Panc1 (cell line): ENCODE measurements at regions not wholly inside any gene's neighbourhood (a gene's known extent, or its start where the extent isn't known, plus 50 kb on each side); places are given as distances from the start of the nearest gene placed in this dataset.

Experiments
- ATAC-seq: fragments of 200-7000 bp; cut with Tn5 transposase; 2 replicates; pipeline ENCODE4 v1.9.1; 2020; ENCODE audit warnings: mild to moderate bottlenecking, moderate library complexity
- BruUV-seq: library from RNA; stranded (reverse); fragments of 400-500 nt; replicated peaks from 2 replicates; lab custom pipeline; 2021; lab: Mats Ljungman, UMichigan
- CTCF ChIA-PET: fragments of 300-600 bp; sonication (Branson Sonifier 250); formaldehyde crosslinking; loops from one replicate; lab custom pipeline; 2022; ENCODE audit warnings: antibody characterized with exemption; lab: Charles Lee
- POLR2A ChIA-PET: fragments of 300-600 bp; sonication (Branson Sonifier 250); formaldehyde crosslinking; loops from one replicate; lab custom pipeline; 2022; ENCODE audit warnings: antibody characterized with exemption; lab: Charles Lee
- DNase-seq: peaks from one replicate; pipeline ENCODE4 v3.0.0-alpha.2; 2010; ENCODE audit warnings: low read depth, low spot score
- H3K27ac ChIP-seq: 2 replicates; pipeline ENCODE4 v1.5.1; 2011; ENCODE audit warnings: mild to moderate bottlenecking, low read length, inconsistent platforms
- H3K27me3 ChIP-seq: fragments of 200-500 bp; sonication (Bioruptor generic); 2 replicates; pipeline ENCODE4 v1.6.0; 2014; ENCODE audit warnings: low read length, inconsistent platforms; ENCODE audit not compliant: control insufficient read depth, insufficient read depth
- H3K36me3 ChIP-seq: fragments of 200-500 bp; sonication (Bioruptor generic); 2 replicates; pipeline ENCODE4 v1.5.1; 2014; ENCODE audit warnings: inconsistent platforms, mild to moderate bottlenecking, low read length, moderate library complexity; ENCODE audit not compliant: control insufficient read depth, insufficient read depth
- H3K4me1 ChIP-seq: 2 replicates; pipeline ENCODE4 v1.5.1; 2011; ENCODE audit warnings: inconsistent platforms, mild to moderate bottlenecking, low read length, moderate library complexity; ENCODE audit not compliant: control insufficient read depth, insufficient read depth
- H3K4me3 ChIP-seq, 2 experiments: 2 replicates each; pipeline ENCODE4 v1.5.1; 2011 to 2012; ENCODE audit warnings: low read depth in 2 of 2, low read length in 2 of 2, mild to moderate bottlenecking in 2 of 2, inconsistent platforms in 1 of 2, moderate library complexity in 1 of 2
- H3K9me3 ChIP-seq: fragments of 200-500 bp; sonication (Bioruptor generic); 2 replicates; pipeline ENCODE4 v1.5.1; 2014; ENCODE audit warnings: low read depth, mild to moderate bottlenecking, inconsistent platforms, low read length, moderate library complexity; ENCODE audit not compliant: control insufficient read depth, insufficient read depth
- POLR2AphosphoS5 ChIP-seq: IDR thresholded peaks from 2 replicates; pipeline ENCODE4 v1.6.1; 2012; ENCODE audit warnings: mild to moderate bottlenecking, low read depth, low read length, moderate library complexity
- SIN3A ChIP-seq: IDR thresholded peaks from 2 replicates; pipeline ENCODE4 v1.6.1; 2012; ENCODE audit warnings: low read depth, mild to moderate bottlenecking, low read length, moderate library complexity, borderline replicate concordance; ENCODE audit not compliant: insufficient read depth
- TCF7L2 ChIP-seq: IDR thresholded peaks from 2 replicates; pipeline ENCODE4 v1.6.1; 2011; ENCODE audit warnings: mild to moderate bottlenecking, low read depth, low read length, inconsistent platforms
- in situ Hi-C: cut with HindIII; loops from 2 replicates; pipeline ENCODE4 v1.10.0; 2016; ENCODE audit warnings: low sequenced_read_pairs, low pct_unique_long_range_greater_than_20kb
- intact Hi-C: fragments of 100-400 bp; cut with micrococcal nuclease; formaldehyde crosslinking; loops from one replicate; pipeline ENCODE4 v1.10.0; 2022; ENCODE audit not compliant: unreplicated experiment
- TF ChIP-seq, protein P1 (sequence below), 2 experiments: IDR thresholded peaks; 2 replicates each; pipeline ENCODE4 v1.6.1; 2011 to 2012; ENCODE audit warnings: low read depth in 2 of 2, control low read depth in 1 of 2, low read length in 1 of 2, mild to moderate bottlenecking in 1 of 2, moderate library complexity in 1 of 2; ENCODE audit not compliant: insufficient read depth in 1 of 2
- TF ChIP-seq, protein P2 (sequence below): fragments of 450-650 bp; IDR thresholded peaks from 2 replicates; pipeline ENCODE4 v1.5.1; 2017; ENCODE audit warnings: mild to moderate bottlenecking

DNA sequence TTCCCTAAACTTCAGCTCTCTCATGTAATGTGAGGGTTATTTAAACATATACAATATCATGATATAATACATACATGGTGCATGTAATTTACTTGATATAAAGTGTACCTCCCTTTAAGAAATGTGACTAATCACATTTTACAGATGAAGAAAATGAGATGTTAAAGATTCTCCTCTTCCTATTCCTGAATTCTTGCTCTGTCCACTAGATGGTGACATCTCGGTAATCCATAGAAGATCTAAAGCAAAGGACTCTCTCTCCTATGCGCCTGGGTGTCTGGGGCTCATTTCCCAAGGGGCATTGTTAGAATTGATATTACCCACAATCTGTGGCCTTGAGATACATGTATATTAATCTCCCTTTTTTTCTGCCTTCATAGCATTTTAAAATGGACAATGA is 804.9 kb downstream of the RAB28 start:
- Histone ChIP-seq H3K36me3 (no peaks in the 10 kb centered on the region), H3K27ac (no peak overlapping the region), H3K4me3 (no peak overlapping the region), H3K9me3 (peaks cover 1% of the 10 kb centered on the region; the same call in 1 of the 2 replicates), H3K4me1 (no peaks in the 10 kb centered on the region), H3K27me3 (no peaks in the 10 kb centered on the region)
- DNase-seq (no peak), ATAC-seq (no peak)
- TF ChIP-seq TCF7L2 (no peak), SIN3A (no peak)
- TF ChIP-seq, protein P1, sequence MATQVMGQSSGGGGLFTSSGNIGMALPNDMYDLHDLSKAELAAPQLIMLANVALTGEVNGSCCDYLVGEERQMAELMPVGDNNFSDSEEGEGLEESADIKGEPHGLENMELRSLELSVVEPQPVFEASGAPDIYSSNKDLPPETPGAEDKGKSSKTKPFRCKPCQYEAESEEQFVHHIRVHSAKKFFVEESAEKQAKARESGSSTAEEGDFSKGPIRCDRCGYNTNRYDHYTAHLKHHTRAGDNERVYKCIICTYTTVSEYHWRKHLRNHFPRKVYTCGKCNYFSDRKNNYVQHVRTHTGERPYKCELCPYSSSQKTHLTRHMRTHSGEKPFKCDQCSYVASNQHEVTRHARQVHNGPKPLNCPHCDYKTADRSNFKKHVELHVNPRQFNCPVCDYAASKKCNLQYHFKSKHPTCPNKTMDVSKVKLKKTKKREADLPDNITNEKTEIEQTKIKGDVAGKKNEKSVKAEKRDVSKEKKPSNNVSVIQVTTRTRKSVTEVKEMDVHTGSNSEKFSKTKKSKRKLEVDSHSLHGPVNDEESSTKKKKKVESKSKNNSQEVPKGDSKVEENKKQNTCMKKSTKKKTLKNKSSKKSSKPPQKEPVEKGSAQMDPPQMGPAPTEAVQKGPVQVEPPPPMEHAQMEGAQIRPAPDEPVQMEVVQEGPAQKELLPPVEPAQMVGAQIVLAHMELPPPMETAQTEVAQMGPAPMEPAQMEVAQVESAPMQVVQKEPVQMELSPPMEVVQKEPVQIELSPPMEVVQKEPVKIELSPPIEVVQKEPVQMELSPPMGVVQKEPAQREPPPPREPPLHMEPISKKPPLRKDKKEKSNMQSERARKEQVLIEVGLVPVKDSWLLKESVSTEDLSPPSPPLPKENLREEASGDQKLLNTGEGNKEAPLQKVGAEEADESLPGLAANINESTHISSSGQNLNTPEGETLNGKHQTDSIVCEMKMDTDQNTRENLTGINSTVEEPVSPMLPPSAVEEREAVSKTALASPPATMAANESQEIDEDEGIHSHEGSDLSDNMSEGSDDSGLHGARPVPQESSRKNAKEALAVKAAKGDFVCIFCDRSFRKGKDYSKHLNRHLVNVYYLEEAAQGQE (IDR thresholded peaks at IDR 0.05; ENCODE audit: insufficient read depth in 1 of 2, low read depth in 2 of 2, low read length in 1 of 2) = no peak
- TF ChIP-seq, protein P2, sequence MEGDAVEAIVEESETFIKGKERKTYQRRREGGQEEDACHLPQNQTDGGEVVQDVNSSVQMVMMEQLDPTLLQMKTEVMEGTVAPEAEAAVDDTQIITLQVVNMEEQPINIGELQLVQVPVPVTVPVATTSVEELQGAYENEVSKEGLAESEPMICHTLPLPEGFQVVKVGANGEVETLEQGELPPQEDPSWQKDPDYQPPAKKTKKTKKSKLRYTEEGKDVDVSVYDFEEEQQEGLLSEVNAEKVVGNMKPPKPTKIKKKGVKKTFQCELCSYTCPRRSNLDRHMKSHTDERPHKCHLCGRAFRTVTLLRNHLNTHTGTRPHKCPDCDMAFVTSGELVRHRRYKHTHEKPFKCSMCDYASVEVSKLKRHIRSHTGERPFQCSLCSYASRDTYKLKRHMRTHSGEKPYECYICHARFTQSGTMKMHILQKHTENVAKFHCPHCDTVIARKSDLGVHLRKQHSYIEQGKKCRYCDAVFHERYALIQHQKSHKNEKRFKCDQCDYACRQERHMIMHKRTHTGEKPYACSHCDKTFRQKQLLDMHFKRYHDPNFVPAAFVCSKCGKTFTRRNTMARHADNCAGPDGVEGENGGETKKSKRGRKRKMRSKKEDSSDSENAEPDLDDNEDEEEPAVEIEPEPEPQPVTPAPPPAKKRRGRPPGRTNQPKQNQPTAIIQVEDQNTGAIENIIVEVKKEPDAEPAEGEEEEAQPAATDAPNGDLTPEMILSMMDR = peak; percentile 26; the same call in 1 of the 2 replicates
- ChIA-PET CTCF (no interaction called here), POLR2A (no interaction called here)
- in situ Hi-C loops = no loop called here
- intact Hi-C loops = no loop called here
- no TSS peak for BruUV-seq

DNA sequence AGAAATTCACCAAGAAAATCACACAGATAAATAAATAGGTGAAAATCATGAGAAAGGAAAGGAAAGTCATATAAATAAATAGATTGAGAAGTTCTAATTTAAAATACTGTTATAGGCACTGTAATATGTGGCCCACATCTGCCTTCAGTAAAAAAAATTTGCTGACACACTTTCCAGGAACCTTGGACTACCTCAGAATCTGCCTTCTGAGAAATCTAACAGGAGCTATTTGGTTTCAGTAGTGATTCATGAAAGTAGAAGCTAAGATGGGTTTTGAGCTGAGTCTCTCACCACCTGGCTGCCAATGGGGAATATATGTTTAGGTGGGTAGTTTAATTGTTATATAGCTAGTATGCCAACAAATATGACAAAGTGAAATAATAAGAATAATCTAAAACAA is 810.0 kb downstream of the RAB28 start:
- no TSS peak for BruUV-seq
- CTCF ChIA-PET = no interaction called here
- no peak for DNase-seq
- H3K9me3 ChIP-seq = peaks cover 3% of the 10 kb centered on the region; the same call in 1 of the 2 replicates
- H3K4me3 ChIP-seq = no peak overlapping the region
- H3K27me3 ChIP-seq = no peaks in the 10 kb centered on the region
- H3K27ac ChIP-seq = no peak overlapping the region
- no peak for TF ChIP-seq TCF7L2
- TF ChIP-seq, protein P2 = no peak
- TF ChIP-seq POLR2AphosphoS5 = no peak
- no peaks in the 10 kb centered on the region for H3K36me3 ChIP-seq
- in situ Hi-C loops = no loop called here
- POLR2A ChIA-PET = no interaction called here
- H3K4me1 ChIP-seq = no peaks in the 10 kb centered on the region
- no peak for ATAC-seq
- intact Hi-C loops = no loop called here
